HCT116 (cell line): ENCODE measurements at regions not wholly inside any gene's neighbourhood (a gene's known extent, or its start where the extent isn't known, plus 50 kb on each side); places are given as distances from the start of the nearest gene placed in this dataset.

Source experiments
- ATAC-seq: fragments of 200-7000 bp; cut with Tn5 transposase; 2 replicates; pipeline ENCODE4 v1.9.1; 2020; ENCODE audit warnings: mild to moderate bottlenecking, moderate library complexity
- BruUV-seq: library from RNA; stranded (reverse); fragments of 400-500 nt; replicated peaks from 2 replicates; lab custom pipeline; 2021; lab: Mats Ljungman, UMichigan
- CTCF ChIA-PET: fragments of 300-600 bp; sonication (Branson Sonifier 250); formaldehyde crosslinking; loops from one replicate; lab custom pipeline; 2021; ENCODE audit warnings: antibody characterized with exemption; lab: Charles Lee
- POLR2A ChIA-PET: fragments of 300-600, 350-600 bp; sonication (Branson Sonifier 250); formaldehyde crosslinking; loops from one replicate; lab custom pipeline; 2021; ENCODE audit warnings: antibody characterized with exemption; lab: Charles Lee
- RAD21 ChIA-PET, 2 experiments: fragments of 300-600 bp; sonication (Branson Sonifier 250); formaldehyde crosslinking; loops; one replicate each; lab custom pipeline; 2023; ENCODE audit warnings: low total read pairs in 2 of 2; ENCODE audit not compliant: uncharacterized antibody in 2 of 2, unreplicated experiment in 2 of 2, low non-redundant PET in 1 of 2; lab: Charles Lee
- DNase-seq: peaks from one replicate; pipeline ENCODE4 v3.0.0-alpha.2; 2010; ENCODE audit warnings: low read depth, low spot score
- H2AFZ ChIP-seq: fragments of 200-600 bp; shearing (Covaris generic), sonication (generic); 2 replicates; pipeline ENCODE4 v1.6.1; 2017; ENCODE audit warnings: low read depth, mixed run types, mixed read lengths, antibody characterized with exemption, low read length; ENCODE audit not compliant: poor library complexity, severe bottlenecking
- H3K27ac ChIP-seq: 2 replicates; pipeline ENCODE4 v1.5.1; 2012; ENCODE audit warnings: low read depth, low read length
- H3K27me3 ChIP-seq: fragments of 200-600 bp; sonication (generic); 2 replicates; pipeline ENCODE4 v1.6.1; 2016; ENCODE audit warnings: mixed run types, low read length, mixed read lengths; ENCODE audit not compliant: insufficient read depth
- H3K36me3 ChIP-seq, 2 experiments: fragments of 200-500 bp in 1 of 2; fragments of 200-600 bp in 1 of 2; sonication (Bioruptor generic) in 1 of 2; sonication (generic) in 1 of 2; 2 replicates each; pipeline versions ENCODE4 v1.5.1 to v1.6.1; 2014 to 2016; ENCODE audit warnings: low read length in 2 of 2, inconsistent platforms in 1 of 2, mixed read lengths in 1 of 2, mixed run types in 1 of 2; ENCODE audit not compliant: insufficient read depth in 2 of 2, control insufficient read depth in 1 of 2
- H3K4me1 ChIP-seq, 2 experiments: fragments of 200-600 bp in 1 of 2; sonication (generic) in 1 of 2; 2 replicates each; pipeline versions ENCODE4 v1.5.1 to v1.6.1; 2012 to 2017; ENCODE audit warnings: low read length in 2 of 2, inconsistent platforms in 1 of 2, mild to moderate bottlenecking in 1 of 2, mixed read lengths in 1 of 2, mixed run types in 1 of 2, moderate library complexity in 1 of 2; ENCODE audit not compliant: insufficient read depth in 2 of 2, control insufficient read depth in 1 of 2
- H3K4me2 ChIP-seq: fragments of 200-600 bp; sonication (generic); 2 replicates; pipeline ENCODE4 v1.6.1; 2017; ENCODE audit warnings: mixed run types, low read length, mixed read lengths
- H3K4me3 ChIP-seq, 2 experiments: fragments of 200-600 bp in 1 of 2; sonication (generic) in 1 of 2; replicated peaks in 1 of 2; 2 replicates each; pipeline ENCODE4 v1.5.1; 2011 to 2016; ENCODE audit warnings: low read length in 2 of 2, control low read depth in 1 of 2, low read depth in 1 of 2, mild to moderate bottlenecking in 1 of 2, mixed read lengths in 1 of 2, mixed run types in 1 of 2
- H3K79me2 ChIP-seq: fragments of 200-600 bp; sonication (generic); 2 replicates; pipeline ENCODE4 v1.6.1; 2017; ENCODE audit warnings: mild to moderate bottlenecking, mixed run types, low read length, moderate library complexity, mixed read lengths; ENCODE audit not compliant: insufficient read depth
- H3K9ac ChIP-seq: fragments of 200-600 bp; sonication (generic); 2 replicates; pipeline ENCODE4 v1.6.1; 2016; ENCODE audit warnings: low read length, mixed read lengths
- H3K9me2 ChIP-seq: fragments of 200-600 bp; sonication (generic), shearing (Covaris generic); 2 replicates; pipeline ENCODE4 v1.6.1; 2017; ENCODE audit warnings: mixed run types, mild to moderate bottlenecking, moderate library complexity; ENCODE audit not compliant: insufficient read depth
- H3K9me3 ChIP-seq, 2 experiments: fragments of 200-500 bp in 1 of 2; fragments of 200-600 bp in 1 of 2; sonication (Bioruptor generic) in 1 of 2; sonication (generic) in 1 of 2; 2 replicates each; pipeline ENCODE4 v1.6.1; 2014 to 2017; ENCODE audit warnings: low read length in 2 of 2, mixed read lengths in 2 of 2, inconsistent platforms in 1 of 2, low read depth in 1 of 2, mild to moderate bottlenecking in 1 of 2, mixed run types in 1 of 2, moderate library complexity in 1 of 2; ENCODE audit not compliant: control insufficient read depth in 1 of 2, insufficient read depth in 1 of 2
- H4K20me1 ChIP-seq: fragments of 200-600 bp; sonication (generic), shearing (Covaris generic); 2 replicates; pipeline ENCODE4 v1.6.1; 2017; ENCODE audit warnings: mixed run types, mild to moderate bottlenecking, moderate library complexity; ENCODE audit not compliant: insufficient read depth
- CEBPB ChIP-seq: IDR thresholded peaks from 2 replicates; pipeline ENCODE4 v1.6.1; 2012; ENCODE audit warnings: low read depth
- EGR1 ChIP-seq: IDR thresholded peaks from 2 replicates; pipeline ENCODE4 v1.6.1; 2012; ENCODE audit warnings: low read depth
- EZH2 ChIP-seq: fragments of 200-600 bp; sonication (generic); IDR thresholded peaks from 2 replicates; pipeline ENCODE4 v1.6.1; 2017; ENCODE audit warnings: antibody characterized with exemption, mixed run types
- FOSL1 ChIP-seq: IDR thresholded peaks from 2 replicates; pipeline ENCODE4 v1.6.1; 2012; ENCODE audit warnings: low read depth
- JUND ChIP-seq: IDR thresholded peaks from 2 replicates; pipeline ENCODE4 v1.6.1; 2012
- MAX ChIP-seq: IDR thresholded peaks from 2 replicates; pipeline ENCODE4 v1.6.1; 2012
- POLR2A ChIP-seq: IDR thresholded peaks from 2 replicates; pipeline ENCODE4 v1.7.0; 2011; ENCODE audit warnings: borderline replicate concordance; ENCODE audit not compliant: insufficient read depth, insufficient read length; ENCODE audit errors: extremely low read depth
- RAD21 ChIP-seq: IDR thresholded peaks from 2 replicates; pipeline ENCODE4 v1.6.1; 2012; ENCODE audit warnings: low read depth, mild to moderate bottlenecking
- SIN3A ChIP-seq: IDR thresholded peaks from 2 replicates; pipeline ENCODE4 v1.6.1; 2012; ENCODE audit warnings: low read depth
- SRF ChIP-seq: IDR thresholded peaks from 2 replicates; pipeline ENCODE4 v1.6.1; 2012; ENCODE audit warnings: low read depth
- TCF7L2 ChIP-seq: IDR thresholded peaks from 2 replicates; pipeline ENCODE4 v1.7.0; 2011; ENCODE audit warnings: borderline replicate concordance, inconsistent platforms; ENCODE audit not compliant: insufficient read depth, insufficient read length; ENCODE audit errors: extremely low read depth
- ZFX ChIP-seq: fragments of 450-650 bp; IDR thresholded peaks from 2 replicates; pipeline ENCODE4 v1.6.1; 2017
- ZNF274 ChIP-seq: fragments of 200-500 bp; sonication (Bioruptor generic); IDR thresholded peaks from 2 replicates; pipeline ENCODE4 v1.6.1; 2014; ENCODE audit warnings: mild to moderate bottlenecking, low read depth, low read length, inconsistent platforms
- intact Hi-C: fragments of 100-400 bp; cut with micrococcal nuclease; formaldehyde crosslinking; loops from 2 replicates; pipeline ENCODE4 v1.10.0; 2022

GRCh38 chr5:168209997-168210396 is 81.4 kb upstream of the WWC1 start:
- H2AFZ ChIP-seq, result no peak overlapping the region
- H3K9me3 ChIP-seq, result no peaks in the 10 kb centered on the region
- TF ChIP-seq EZH2 (no peak), EGR1 (no peak), FOSL1 (no peak), SRF (no peak), TCF7L2 (no peak), JUND (no peak)
- intact Hi-C loops, result no loop called here
- no peaks in the 10 kb centered on the region for H3K79me2 ChIP-seq
- H3K4me2 ChIP-seq, result no peak overlapping the region
- H3K4me3 ChIP-seq, result no peak overlapping the region
- no peaks in the 10 kb centered on the region for H3K4me1 ChIP-seq
- ATAC-seq (no peak), DNase-seq (no peak)
- no peaks in the 10 kb centered on the region for H3K9me2 ChIP-seq
- no peaks in the 10 kb centered on the region for H3K36me3 ChIP-seq
- CTCF ChIA-PET, result no interaction called here
- BruUV-seq, result no TSS peak
- POLR2A ChIA-PET, result no interaction called here
- RAD21 ChIA-PET, result no interaction called here
- no peaks in the 10 kb centered on the region for H4K20me1 ChIP-seq
- peaks cover 49% of the 10 kb centered on the region for H3K27me3 ChIP-seq
- no peak overlapping the region for H3K27ac ChIP-seq
- no peak overlapping the region for H3K9ac ChIP-seq

- Histone ChIP-seq H3K4me3 (no peak overlapping the region), H3K9me2 (no peaks in the 10 kb centered on the region), H3K9me3 (no peaks in the 10 kb centered on the region), H3K9ac (no peak overlapping the region), H3K36me3 (no peaks in the 10 kb centered on the region), H3K4me1 (no peaks in the 10 kb centered on the region), H3K79me2 (no peaks in the 10 kb centered on the region), H4K20me1 (no peaks in the 10 kb centered on the region), H2AFZ (no peak overlapping the region), H3K27ac (no peak overlapping the region), H3K4me2 (no peak overlapping the region), H3K27me3 (peaks cover 42% of the 10 kb centered on the region)
- intact Hi-C loops, result no loop called here
- ATAC-seq (0 out of 2 replicates have a peak, but pooled peaks have one; percentile 34), DNase-seq (no peak)
- ChIA-PET POLR2A (no interaction called here), CTCF (no interaction called here), RAD21 (no interaction called here)
- TF ChIP-seq CEBPB (no peak), MAX (no peak), POLR2A (no peak), RAD21 (no peak), ZNF274 (no peak), ZFX (no peak), SIN3A (no peak)
- no TSS peak for BruUV-seq
Observed at GRCh38 chr5:168211245-168211644, 80.2 kb upstream of the WWC1 start.
